Activated CD4-positive, alpha-beta T cell treated with anti-CD3 and anti-CD28 coated beads for 48 hours (primary cell): ENCODE measurements at regions not wholly inside any gene's neighbourhood (a gene's known extent, or its start where the extent isn't known, plus 50 kb on each side); places are given as distances from the start of the nearest gene placed in this dataset.
A peak's percentile ranks its signal among the peaks of the same experiment; 100 is the strongest.

Source experiments
- DNase-seq: peaks from one replicate; pipeline ENCODE4 v3.0.0-alpha.2; 2020

- DNase-seq: no peak
Observed at GRCh38 chr13:22198001-22198400, 527.1 kb downstream of the FGF9 start.

GRCh38 chr13:22198641-22199217 lies 527.9 kb downstream of the FGF9 start:
- no peak for DNase-seq

- DNase-seq: no peak
Observed at GRCh38 chr13:22200440-22200839, 529.6 kb downstream of the FGF9 start.

GRCh38 chr13:22201375-22201925 lies 530.6 kb downstream of the FGF9 start:
- DNase-seq: no peak

- DNase-seq: no peak
Observed at GRCh38 chr13:22210134-22210930, 539.5 kb downstream of the FGF9 start.

- DNase-seq: no peak
Observed at GRCh38 chr13:22211876-22212275, 541.0 kb downstream of the FGF9 start.

- no peak for DNase-seq
Observed at GRCh38 chr13:22212576-22212975, 541.7 kb downstream of the FGF9 start.

- DNase-seq: no peak
Observed at GRCh38 chr13:22214184-22214583, 543.3 kb downstream of the FGF9 start.

- DNase-seq: no peak
Observed at GRCh38 chr13:22218797-22219196, 547.9 kb downstream of the FGF9 start.

- DNase-seq: no peak
Observed at GRCh38 chr13:22219709-22220108, 548.8 kb downstream of the FGF9 start.

GRCh38 chr13:22220151-22221135 lies 549.6 kb downstream of the FGF9 start:
- no peak for DNase-seq

GRCh38 chr13:22223411-22223810 lies 552.5 kb downstream of the FGF9 start:
- DNase-seq: no peak

- DNase-seq: no peak
Observed at GRCh38 chr13:22226086-22226485, 555.2 kb downstream of the FGF9 start.

GRCh38 chr13:22227895-22228294 lies 557.0 kb downstream of the FGF9 start:
- no peak for DNase-seq

- no peak for DNase-seq
Observed at GRCh38 chr13:22229916-22230315, 559.0 kb downstream of the FGF9 start.

GRCh38 chr13:22232186-22232585 lies 561.3 kb downstream of the FGF9 start:
- no peak for DNase-seq

GRCh38 chr13:22235285-22235949 lies 564.5 kb downstream of the FGF9 start:
- DNase-seq: peak; percentile 19

GRCh38 chr13:22235950-22236290 lies 565.0 kb downstream of the FGF9 start:
- DNase-seq: no peak

GRCh38 chr13:22238269-22238668 lies 567.4 kb downstream of the FGF9 start:
- DNase-seq: no peak

- DNase-seq: no peak
Observed at GRCh38 chr13:22240716-22241115, 569.8 kb downstream of the FGF9 start.

GRCh38 chr13:22243469-22244163 lies 572.7 kb downstream of the FGF9 start:
- no peak for DNase-seq

- no peak for DNase-seq
Observed at GRCh38 chr13:22252281-22252830, 581.5 kb downstream of the FGF9 start.
